ENCODE measurements at regions not wholly inside any gene's neighbourhood (a gene's known extent, or its start where the extent isn't known, plus 50 kb on each side); places are given as distances from the start of the nearest gene placed in this dataset.

GRCh38 chr7:424301-424935, 95.2 kb downstream of the PDGFA start:
- DNase-seq (ENCODE audit: low read depth): no peak

- DNase-seq (ENCODE audit: low read depth): no peak
Measured at GRCh38 chr7:424961-425793, 94.5 kb downstream of the PDGFA start.

- no peak for DNase-seq (ENCODE audit: low read depth)
Measured at GRCh38 chr7:425794-426188, 93.9 kb downstream of the PDGFA start.

- DNase-seq (ENCODE audit: low read depth): no peak
Measured at GRCh38 chr7:426510-426909, 93.1 kb downstream of the PDGFA start.

GRCh38 chr7:427506-428103, 92.0 kb downstream of the PDGFA start:
- no peak for DNase-seq (ENCODE audit: low read depth)

- no peak for DNase-seq (ENCODE audit: low read depth)
Measured at GRCh38 chr7:428387-428786, 91.3 kb downstream of the PDGFA start.

GRCh38 chr7:428927-429827, 90.5 kb downstream of the PDGFA start:
- DNase-seq (ENCODE audit: low read depth): no peak

GRCh38 chr7:429828-430180, 89.8 kb downstream of the PDGFA start:
- DNase-seq (ENCODE audit: low read depth): no peak

- DNase-seq (ENCODE audit: low read depth): no peak
Measured at GRCh38 chr7:431041-431440, 88.6 kb downstream of the PDGFA start.

GRCh38 chr7:431658-432111, 88.0 kb downstream of the PDGFA start:
- no peak for DNase-seq (ENCODE audit: low read depth)

GRCh38 chr7:432256-432655, 87.4 kb downstream of the PDGFA start:
- DNase-seq (ENCODE audit: low read depth): no peak

- no peak for DNase-seq (ENCODE audit: low read depth)
Measured at GRCh38 chr7:432933-433332, 86.7 kb downstream of the PDGFA start.

GRCh38 chr7:433558-433957, 86.1 kb downstream of the PDGFA start:
- no peak for DNase-seq (ENCODE audit: low read depth)

- DNase-seq (ENCODE audit: low read depth): no peak
Measured at GRCh38 chr7:434891-435629, 84.6 kb downstream of the PDGFA start.

- no peak for DNase-seq (ENCODE audit: low read depth)
Measured at GRCh38 chr7:435630-436366, 83.8 kb downstream of the PDGFA start.

- DNase-seq (ENCODE audit: low read depth): no peak
Measured at GRCh38 chr7:436367-437128, 83.1 kb downstream of the PDGFA start.

GRCh38 chr7:437329-438251, 82.1 kb downstream of the PDGFA start:
- DNase-seq (ENCODE audit: low read depth): no peak

GRCh38 chr7:438361-438760, 81.3 kb downstream of the PDGFA start:
- DNase-seq (ENCODE audit: low read depth): no peak

- DNase-seq (ENCODE audit: low read depth): no peak
Measured at GRCh38 chr7:438916-439315, 80.7 kb downstream of the PDGFA start.
